ENCODE measurements at regions not wholly inside any gene's neighbourhood (a gene's known extent, or its start where the extent isn't known, plus 50 kb on each side); places are given as distances from the start of the nearest gene placed in this dataset.
A peak's percentile ranks its signal among the peaks of the same experiment; 100 is the strongest.

DNA sequence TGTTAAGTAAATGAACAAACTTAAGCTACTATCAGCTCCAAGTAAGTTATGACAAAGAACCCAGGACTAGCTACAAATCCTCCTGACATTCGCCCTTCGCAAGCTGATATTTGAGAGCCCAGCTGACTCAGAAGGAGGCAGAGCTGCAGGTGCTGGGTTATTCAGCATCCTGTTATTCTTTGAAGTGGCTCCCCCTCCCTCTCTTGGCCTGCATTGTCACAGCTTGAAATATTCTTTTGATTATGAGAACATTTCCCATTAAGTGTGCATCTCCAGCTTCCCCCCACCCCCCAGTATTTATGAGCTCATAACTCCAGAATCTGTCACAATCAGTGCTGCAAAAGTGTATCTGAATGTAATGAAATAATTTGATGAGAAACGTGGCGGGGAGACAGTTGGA lies 78.8 kb upstream of the RALY start:
- Histone ChIP-seq H3K14ac (replicated peaks; ENCODE audit: low read depth, low read length) (no peak overlapping the region), H2BK5ac (ENCODE audit: low read depth, low read length, poor library complexity, severe bottlenecking) (peak overlapping the region; percentile 29), H4K5ac (ENCODE audit: low read depth, low read length) (no peak overlapping the region), H3K56ac (ENCODE audit: extremely low read depth, insufficient read depth, low read length) (no peak overlapping the region), H2BK20ac (ENCODE audit: low read depth, low read length) (no peak overlapping the region), H2AK5ac (ENCODE audit: low read depth, low read length) (no peak overlapping the region), H3K27ac (ENCODE audit: insufficient read depth, low read length) (no peak overlapping the region), H3K9ac (ENCODE audit: low read depth, low read length) (no peak overlapping the region), H3K4me3 (ENCODE audit: insufficient read depth, low read depth, low read length) (no peak overlapping the region), H2BK120ac (ENCODE audit: low read depth, low read length) (no peak overlapping the region), H3K27me3 (ENCODE audit: control insufficient read depth, insufficient read depth, low read length) (peaks cover 5% of the 10 kb centered on the region; the same call in 1 of the 2 replicates), H3K4ac (ENCODE audit: low read depth, low read length) (no peak overlapping the region), H3K4me1 (ENCODE audit: control insufficient read depth, insufficient read depth, low read length) (peaks cover 7% of the 10 kb centered on the region), H4K20me1 (ENCODE audit: insufficient read depth, low read length) (no peaks in the 10 kb centered on the region), H3K4me2 (ENCODE audit: low read depth, low read length) (no peak overlapping the region), H3K79me1 (ENCODE audit: low read depth in 1 of 2, low read length in 2 of 2) (no peaks in the 10 kb centered on the region), H3K9me1 (ENCODE audit: insufficient read depth, low read length) (no peaks in the 10 kb centered on the region; the same call in 1 of the 2 replicates), H4K8ac (ENCODE audit: low read depth in 2 of 2, low read length in 2 of 2) (no peak overlapping the region), H3K23ac (ENCODE audit: low read depth, low read length) (no peak overlapping the region), H2AFZ (replicated peaks; ENCODE audit: low read length, poor library complexity) (no peak overlapping the region), H3K9me3 (ENCODE audit: control insufficient read depth, insufficient read depth, low read length) (no peaks in the 10 kb centered on the region), H2BK15ac (ENCODE audit: low read depth, low read length) (no peak overlapping the region), H4K91ac (ENCODE audit: insufficient read depth, low read depth, low read length) (no peak overlapping the region), H2AK9ac (replicated peaks; ENCODE audit: low read depth, low read length, poor library complexity) (no peak overlapping the region), H3K18ac (ENCODE audit: low read depth, low read length) (no peak overlapping the region; the same call in 1 of the 2 replicates), H3K36me3 (ENCODE audit: control insufficient read depth, insufficient read depth, low read length) (no peaks in the 10 kb centered on the region)
- in situ Hi-C loops (cut with MboI; ENCODE audit: low sequenced_read_pairs) (no loop called here), dilution Hi-C loops (cut with HindIII; ENCODE audit: low sequenced_read_pairs, unreplicated experiment) (no loop called here), intact Hi-C loops (cut with micrococcal nuclease) (no loop called here)
- no CpG with 5 or more reads among the region's 4 CpGs for WGBS, 2 experiments (ENCODE audit: extremely low coverage in 2 of 2, insufficient read length in 1 of 2)
- BruUV-seq (replicated peaks) = no TSS peak
- TF ChIP-seq POLR2A (IDR thresholded peaks at IDR 0.05; ENCODE audit: low read depth, low read length) = no peak
- TF ChIP-seq, protein P1, sequence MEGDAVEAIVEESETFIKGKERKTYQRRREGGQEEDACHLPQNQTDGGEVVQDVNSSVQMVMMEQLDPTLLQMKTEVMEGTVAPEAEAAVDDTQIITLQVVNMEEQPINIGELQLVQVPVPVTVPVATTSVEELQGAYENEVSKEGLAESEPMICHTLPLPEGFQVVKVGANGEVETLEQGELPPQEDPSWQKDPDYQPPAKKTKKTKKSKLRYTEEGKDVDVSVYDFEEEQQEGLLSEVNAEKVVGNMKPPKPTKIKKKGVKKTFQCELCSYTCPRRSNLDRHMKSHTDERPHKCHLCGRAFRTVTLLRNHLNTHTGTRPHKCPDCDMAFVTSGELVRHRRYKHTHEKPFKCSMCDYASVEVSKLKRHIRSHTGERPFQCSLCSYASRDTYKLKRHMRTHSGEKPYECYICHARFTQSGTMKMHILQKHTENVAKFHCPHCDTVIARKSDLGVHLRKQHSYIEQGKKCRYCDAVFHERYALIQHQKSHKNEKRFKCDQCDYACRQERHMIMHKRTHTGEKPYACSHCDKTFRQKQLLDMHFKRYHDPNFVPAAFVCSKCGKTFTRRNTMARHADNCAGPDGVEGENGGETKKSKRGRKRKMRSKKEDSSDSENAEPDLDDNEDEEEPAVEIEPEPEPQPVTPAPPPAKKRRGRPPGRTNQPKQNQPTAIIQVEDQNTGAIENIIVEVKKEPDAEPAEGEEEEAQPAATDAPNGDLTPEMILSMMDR (conservative IDR thresholded peaks at IDR 0.05; ENCODE audit: low read depth, low read length) = peak; percentile 31
- TF ChIP-seq SMC3 (IDR thresholded peaks at IDR 0.05; ENCODE audit: low read depth, low read length) = peak; percentile 23; the same call in 1 of the 2 replicates
- peak; percentile 65 for TF ChIP-seq RCOR1 (IDR thresholded peaks at IDR 0.05; ENCODE audit: insufficient replicate concordance, low read length)
- no peak for TF ChIP-seq MAFK (IDR thresholded peaks at IDR 0.05; ENCODE audit: low read depth, low read length)
- TF ChIP-seq BHLHE40 (IDR thresholded peaks at IDR 0.05; ENCODE audit: low read depth, low read length) = peak; percentile 70; the same call in 1 of the 2 replicates
- no peak for TF ChIP-seq MXI1 (IDR thresholded peaks at IDR 0.05; ENCODE audit: borderline replicate concordance, low read depth, low read length)
- TF ChIP-seq, protein P2, sequence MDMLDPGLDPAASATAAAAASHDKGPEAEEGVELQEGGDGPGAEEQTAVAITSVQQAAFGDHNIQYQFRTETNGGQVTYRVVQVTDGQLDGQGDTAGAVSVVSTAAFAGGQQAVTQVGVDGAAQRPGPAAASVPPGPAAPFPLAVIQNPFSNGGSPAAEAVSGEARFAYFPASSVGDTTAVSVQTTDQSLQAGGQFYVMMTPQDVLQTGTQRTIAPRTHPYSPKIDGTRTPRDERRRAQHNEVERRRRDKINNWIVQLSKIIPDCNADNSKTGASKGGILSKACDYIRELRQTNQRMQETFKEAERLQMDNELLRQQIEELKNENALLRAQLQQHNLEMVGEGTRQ (IDR thresholded peaks at IDR 0.05; ENCODE audit: low read depth, low read length) = no peak
- no peak for TF ChIP-seq RFX5 (IDR thresholded peaks at IDR 0.05; ENCODE audit: low read depth, low read length)
- TF ChIP-seq FOS (IDR thresholded peaks at IDR 0.05; ENCODE audit: low read depth, low read length) = no peak
- TF ChIP-seq CHD1 (IDR thresholded peaks at IDR 0.05; ENCODE audit: low read depth, low read length) = no peak
- TF ChIP-seq RAD21 (IDR thresholded peaks at IDR 0.05; ENCODE audit: low read length) = no peak
- TF ChIP-seq CEBPB (IDR thresholded peaks at IDR 0.05; ENCODE audit: low read depth, low read length) = peak; percentile 73; the same call in 1 of the 2 replicates
- TF ChIP-seq MAZ (IDR thresholded peaks at IDR 0.05; ENCODE audit: borderline replicate concordance, low read depth, low read length) = 0 out of 2 replicates have a peak, but pooled peaks have one; percentile 19
- DNase-seq (peak; percentile 94), ATAC-seq (ENCODE audit: low read depth) (peak; percentile 84)
- ChIA-PET CTCF (interaction anchor here (0.7 to 1.2 kb wide), 2 partner anchors 10 to 37 kb away, joined by 4 to 5 read pairs; no protein-coding TSS in a partner anchor), POLR2A (ENCODE audit: unreplicated experiment) (no interaction called here)
